ENCODE measurements at regions not wholly inside any gene's neighbourhood (a gene's known extent, or its start where the extent isn't known, plus 50 kb on each side); places are given as distances from the start of the nearest gene placed in this dataset.

DNA sequence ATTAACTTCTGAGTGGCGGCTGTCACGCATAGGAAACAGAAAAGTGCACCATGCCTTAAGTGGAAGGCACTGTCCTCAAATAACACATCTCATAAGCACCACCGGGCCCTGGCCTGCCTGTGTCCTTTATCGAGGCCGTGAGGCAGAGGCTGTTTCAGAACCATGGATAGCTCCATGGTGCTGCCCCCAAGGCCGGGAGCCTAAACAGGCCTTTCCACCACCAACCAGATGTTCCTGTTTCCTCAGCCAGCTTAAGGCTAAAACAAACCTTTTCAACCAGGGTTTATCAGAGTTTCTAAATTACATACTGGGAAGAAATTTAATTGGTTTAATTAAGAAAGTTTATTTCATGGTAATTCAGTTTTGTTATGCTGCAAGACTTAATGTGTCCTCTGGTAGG lies 114.4 kb downstream of the DMRTA2 start:
- Histone ChIP-seq H3K27me3 (no peaks in the 10 kb centered on the region), H3K4me3 (no peak overlapping the region), H3K9me3 (no peaks in the 10 kb centered on the region), H3K27ac (no peak overlapping the region), H3K36me3 (replicated peaks in 1 of 2; ENCODE audit: insufficient read depth in 1 of 2, low read depth in 2 of 2) (no peaks in the 10 kb centered on the region), H3K4me1 (no peaks in the 10 kb centered on the region)
- intact Hi-C loops (cut with DNase I): no loop called here
- peak in 3 of 4 donors; percentile 22 to 52 (median 42) for DNase-seq
- 12 to 17% methylated on average over 6 of the region's 6 CpGs for WGBS, 2 donors
- no peak for TF ChIP-seq POLR2A (IDR thresholded peaks at IDR 0.05)
- no peak for TF ChIP-seq CTCF (IDR thresholded peaks at IDR 0.05)
- ATAC-seq: no peak

GRCh38 chr1:50305808-50306207 lies 117.4 kb downstream of the DMRTA2 start:
- TF ChIP-seq POLR2A (IDR thresholded peaks at IDR 0.05) (no peak), CTCF (IDR thresholded peaks at IDR 0.05) (no peak)
- Histone ChIP-seq H3K27ac (no peak overlapping the region), H3K36me3 (replicated peaks in 1 of 2; ENCODE audit: insufficient read depth in 1 of 2, low read depth in 2 of 2) (no peaks in the 10 kb centered on the region), H3K4me3 (no peak overlapping the region), H3K9me3 (no peaks in the 10 kb centered on the region), H3K27me3 (no peaks in the 10 kb centered on the region), H3K4me1 (no peaks in the 10 kb centered on the region)
- intact Hi-C loops (cut with DNase I): no loop called here
- WGBS, 2 donors: 35 to 46% methylated on average over 1 of the region's 1 CpG
- no peak for DNase-seq
- no peak for ATAC-seq

GRCh38 chr1:50300297-50300696 lies 122.9 kb downstream of the DMRTA2 start:
- intact Hi-C loops (cut with DNase I): no loop called here
- ATAC-seq: no peak
- TF ChIP-seq CTCF (IDR thresholded peaks at IDR 0.05): no peak
- no peak for TF ChIP-seq POLR2A (IDR thresholded peaks at IDR 0.05)
- Histone ChIP-seq H3K27ac (no peak overlapping the region), H3K4me1 (no peaks in the 10 kb centered on the region), H3K27me3 (no peaks in the 10 kb centered on the region), H3K36me3 (replicated peaks in 1 of 2; ENCODE audit: insufficient read depth in 1 of 2, low read depth in 2 of 2) (no peaks in the 10 kb centered on the region), H3K4me3 (no peak overlapping the region), H3K9me3 (no peaks in the 10 kb centered on the region)
- peak in 2 of 4 donors; percentile 29 to 33 for DNase-seq
- WGBS, 2 donors: 52% methylated on average over 4 of the region's 4 CpGs

DNA sequence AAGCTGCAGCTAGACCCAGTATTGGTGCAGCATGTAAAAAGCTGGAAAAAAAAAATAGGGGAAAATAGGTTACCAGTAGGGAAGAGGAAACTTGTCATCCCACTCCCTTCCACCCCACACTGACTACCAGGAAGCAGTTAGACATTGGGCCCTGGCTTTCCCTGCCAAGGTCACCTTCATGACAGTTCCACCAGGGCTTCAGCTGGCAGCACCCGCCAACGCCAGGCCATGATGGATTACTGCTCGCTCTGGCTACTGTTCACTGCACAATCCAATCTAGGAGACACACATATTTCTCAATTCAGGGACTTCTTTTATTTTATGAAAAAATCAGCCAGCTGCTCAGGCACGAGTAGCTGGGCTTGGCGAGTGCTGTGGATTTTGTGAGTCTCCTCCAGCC lies 127.7 kb downstream of the DMRTA2 start:
- peak overlapping the region in 2 of 4 donors; percentile 31 to 34 for H3K27ac ChIP-seq
- intact Hi-C loops (cut with DNase I): no loop called here
- no peaks in the 10 kb centered on the region for H3K4me1 ChIP-seq
- H3K4me3 ChIP-seq: no peak overlapping the region
- no peaks in the 10 kb centered on the region for H3K9me3 ChIP-seq
- H3K36me3 ChIP-seq (replicated peaks in 1 of 2; ENCODE audit: insufficient read depth in 1 of 2, low read depth in 2 of 2): no peaks in the 10 kb centered on the region
- ATAC-seq: peak; percentile 66
- 34 to 49% methylated on average over 5 of the region's 5 CpGs for WGBS, 2 donors
- TF ChIP-seq CTCF (IDR thresholded peaks at IDR 0.05) (no peak), POLR2A (IDR thresholded peaks at IDR 0.05) (no peak)
- H3K27me3 ChIP-seq: no peaks in the 10 kb centered on the region
- peak; percentile 25 to 63 (median 50) for DNase-seq

- TF ChIP-seq POLR2A (IDR thresholded peaks at IDR 0.05): no peak
- TF ChIP-seq CTCF (IDR thresholded peaks at IDR 0.05): no peak
Measured at GRCh38 chr1:50292276-50292675, 131.0 kb downstream of the DMRTA2 start.

More at GRCh38 chr1:50292276-50292675, 131.0 kb downstream of the DMRTA2 start:
- H3K4me1 ChIP-seq: no peaks in the 10 kb centered on the region
- H3K9me3 ChIP-seq: no peaks in the 10 kb centered on the region
- intact Hi-C loops (cut with DNase I): no loop called here
- ATAC-seq: no peak
- no peaks in the 10 kb centered on the region for H3K36me3 ChIP-seq (replicated peaks in 1 of 2; ENCODE audit: insufficient read depth in 1 of 2, low read depth in 2 of 2)
- H3K4me3 ChIP-seq: no peak overlapping the region
- 57 to 61% methylated on average over 5 to 9 of the region's 9 CpGs for WGBS, 2 donors
- H3K27ac ChIP-seq: no peak overlapping the region
- H3K27me3 ChIP-seq: no peaks in the 10 kb centered on the region
- no peak for DNase-seq
